GM18498 (cell line): ENCODE measurements at regions not wholly inside any gene's neighbourhood (a gene's known extent, or its start where the extent isn't known, plus 50 kb on each side); places are given as distances from the start of the nearest gene placed in this dataset.

Experiments
- ATAC-seq: cut with Tn5 transposase; IDR thresholded peaks from one replicate; pipeline ENCODE4 v1.9.1; 2021; ENCODE audit warnings: mild to moderate bottlenecking, moderate library complexity; ENCODE audit not compliant: unreplicated experiment

- no peak for ATAC-seq
These were observed 55.4 kb upstream of the RNF180 start for GRCh38 chr5:64110222-64110621.

GRCh38 chr5:64108674-64109073, 57.0 kb upstream of the RNF180 start:
- no peak for ATAC-seq

DNA sequence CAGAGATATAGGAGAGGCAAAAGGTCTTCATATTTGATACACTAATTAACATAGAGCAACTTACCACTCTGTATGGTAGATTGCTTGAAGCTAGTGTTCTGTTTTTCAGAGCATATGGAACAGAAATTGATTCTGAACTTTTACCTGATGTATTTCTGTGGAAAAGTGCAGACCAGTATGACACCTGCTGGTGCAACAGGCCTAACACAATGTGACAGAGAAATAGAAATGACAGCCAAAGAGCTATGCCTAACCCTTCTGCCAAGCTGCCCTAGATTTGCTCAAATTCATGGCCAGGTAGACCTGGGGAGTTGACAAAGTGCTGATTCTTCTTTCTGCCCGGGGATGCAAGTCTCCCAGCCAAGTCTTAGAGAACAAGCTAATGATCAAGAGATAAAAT, 65.4 kb upstream of the RNF180 start:
- no peak for ATAC-seq

DNA sequence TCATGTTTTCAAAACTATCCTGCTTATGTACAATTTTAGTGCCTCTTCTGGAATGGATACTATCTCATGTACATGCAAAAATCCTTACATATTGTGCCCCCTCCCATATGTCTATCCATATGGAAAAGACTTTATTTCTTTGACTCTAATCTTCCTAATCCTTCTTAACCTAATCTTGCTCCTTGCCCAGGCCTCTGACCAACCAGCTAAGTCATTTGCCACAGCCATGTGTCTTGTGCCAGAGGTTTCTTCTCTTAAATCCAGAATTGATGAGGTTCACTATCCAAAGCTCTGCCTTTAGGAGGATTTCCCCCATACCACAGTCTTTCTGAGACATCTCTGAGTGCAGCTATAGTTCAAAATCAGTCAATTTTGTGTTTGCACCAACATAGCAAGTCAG, 68.9 kb upstream of the RNF180 start:
- ATAC-seq, result no peak

DNA sequence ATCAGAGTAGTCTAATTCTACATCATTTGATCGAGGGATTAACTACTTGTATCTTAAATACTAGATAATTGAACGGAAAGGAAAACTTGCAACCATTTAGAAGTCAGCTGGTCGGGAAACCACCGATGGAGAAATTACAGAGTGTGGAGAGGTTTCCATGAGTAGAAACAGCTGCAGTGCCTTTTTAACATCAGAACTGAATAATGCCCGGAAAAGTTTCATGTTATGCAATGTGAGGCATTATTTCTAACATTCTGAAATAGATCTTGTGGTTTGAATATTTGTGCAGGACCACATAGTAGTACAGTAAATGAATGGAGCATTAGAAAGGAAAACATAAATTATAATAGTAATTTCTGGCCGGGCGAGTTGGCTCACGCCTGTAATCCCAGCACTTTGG, 88.1 kb upstream of the RNF180 start:
- no peak for ATAC-seq

- peak; percentile 89 for ATAC-seq
These were observed 91.1 kb upstream of the RNF180 start for GRCh38 chr5:64074533-64074932.

DNA sequence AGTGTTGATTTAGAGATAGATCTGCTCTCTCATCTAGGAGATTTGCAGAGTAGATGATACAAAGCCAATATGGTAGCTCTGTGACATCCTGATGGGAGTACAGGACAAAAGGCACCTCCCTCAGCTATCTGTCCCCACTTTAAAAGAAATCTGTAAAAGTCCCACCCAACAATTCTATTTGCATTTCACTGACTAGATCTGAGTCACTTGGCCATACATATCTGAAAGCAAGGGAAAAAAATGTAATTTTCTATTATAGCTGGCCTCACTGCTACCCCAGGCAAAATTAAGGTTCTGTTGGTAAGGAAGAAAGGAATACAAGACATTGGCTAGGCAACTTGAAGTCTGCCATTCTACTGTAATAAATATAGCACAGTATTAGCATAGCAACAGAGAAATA, 96.2 kb upstream of the RNF180 start:
- ATAC-seq, result no peak

- ATAC-seq, result no peak
These were observed 88.1 kb upstream of the HTR1A start for GRCh38 chr5:64050296-64050695.

DNA sequence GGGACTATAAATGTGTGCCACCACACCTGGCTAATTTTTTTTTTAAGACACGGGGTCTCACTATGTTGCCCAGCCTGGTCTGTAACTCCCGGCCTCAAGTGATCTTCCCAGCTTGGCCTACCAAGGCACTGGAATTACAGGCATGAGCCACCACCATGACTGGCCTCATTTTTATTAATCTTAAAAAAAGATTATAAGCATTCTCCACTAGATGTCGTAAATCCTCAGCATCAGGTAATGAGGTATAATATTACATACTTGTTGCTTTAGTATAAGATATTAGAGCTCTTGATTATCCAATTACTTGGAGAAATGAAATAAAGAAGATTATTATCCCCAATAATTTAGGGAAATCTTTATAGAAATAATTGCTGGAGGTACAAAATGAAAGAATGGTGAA, 78.2 kb upstream of the HTR1A start:
- no peak for ATAC-seq

DNA sequence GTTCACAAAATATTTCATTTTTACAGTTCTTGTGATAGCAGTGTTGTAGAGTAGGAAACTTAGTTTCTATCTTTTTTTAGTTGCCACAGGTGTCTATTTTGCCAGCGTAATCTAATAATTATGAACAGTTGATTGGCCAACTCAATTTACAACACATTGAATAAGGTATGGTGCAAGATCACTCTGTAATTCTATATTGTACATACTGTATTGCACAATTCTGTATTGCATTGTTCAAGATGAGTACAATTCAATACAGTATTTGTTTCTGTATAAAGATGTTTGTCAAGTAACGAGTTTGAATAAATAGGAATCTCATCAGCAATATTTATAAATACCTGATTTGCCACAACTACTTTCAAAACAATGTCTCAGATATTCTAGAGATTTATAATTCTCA, 64.2 kb upstream of the HTR1A start:
- no peak for ATAC-seq

DNA sequence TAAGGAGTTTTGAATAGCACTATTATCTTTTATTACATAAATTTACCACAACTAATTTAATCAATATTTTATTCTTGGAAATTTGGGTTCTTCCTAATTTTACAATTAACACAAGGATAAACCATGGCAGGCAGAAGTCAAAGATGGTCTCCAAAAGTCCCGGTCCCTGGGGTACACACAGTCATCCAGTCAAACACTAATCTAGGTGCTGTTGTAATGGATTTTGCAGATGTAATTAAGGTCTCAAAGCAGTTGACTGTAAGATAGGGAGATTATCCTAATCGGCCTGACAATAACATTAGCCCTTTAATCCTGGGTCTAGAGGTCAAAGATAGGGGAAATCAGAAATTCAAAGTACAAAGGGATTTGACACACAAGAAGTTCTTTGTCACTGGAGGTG, 57.5 kb upstream of the HTR1A start:
- ATAC-seq, result no peak

DNA sequence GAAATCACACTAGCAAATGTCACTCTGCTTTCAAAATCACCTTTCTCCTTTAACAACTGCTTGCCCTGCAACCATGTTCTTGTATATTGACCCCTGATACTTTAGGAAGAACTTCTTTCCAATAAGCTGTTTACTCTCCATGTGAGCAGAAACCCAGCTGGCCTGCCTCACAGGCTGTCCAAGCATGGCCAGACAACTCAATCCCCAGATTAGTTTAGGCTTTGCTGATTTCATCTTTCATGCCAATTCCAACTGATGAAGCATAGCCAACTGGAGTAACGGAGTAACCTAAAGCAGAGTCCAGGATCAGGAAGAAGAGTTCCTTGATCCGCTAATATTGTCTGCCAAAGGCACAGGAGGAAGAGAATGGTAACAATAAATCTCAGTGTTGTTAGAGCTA, 56.7 kb upstream of the HTR1A start:
- no peak for ATAC-seq

- no peak for ATAC-seq
These were observed 53.6 kb upstream of the HTR1A start for GRCh38 chr5:64015824-64016223.
